A549 (cell line): ENCODE measurements at regions not wholly inside any gene's neighbourhood (a gene's known extent, or its start where the extent isn't known, plus 50 kb on each side); places are given as distances from the start of the nearest gene placed in this dataset.
A peak's percentile ranks its signal among the peaks of the same experiment; 100 is the strongest.

Experiments
- ATAC-seq, 2 experiments: fragments of 200-7000 bp in 1 of 2; fragments of >200 bp in 1 of 2; cut with Nextera tagmentation in 1 of 2; cut with Tn5 transposase in 1 of 2; 3 replicates each; pipeline versions ENCODE4 v1.8.0 to v1.9.1; 2018 to 2020; ENCODE audit warnings: mild to moderate bottlenecking in 1 of 2, moderate library complexity in 1 of 2
- CTCF ChIA-PET: fragments of 300-600 bp; sonication (Branson Sonifier 250); formaldehyde crosslinking; extraction: SDS; loops from one replicate; lab custom pipeline; 2021; ENCODE audit warnings: antibody characterized with exemption, inconsistent platforms; lab: Yijun Ruan, JAX
- POLR2A ChIA-PET: fragments of 350-600 bp; formaldehyde crosslinking; extraction: SDS; loops from one replicate; lab custom pipeline; 2021; ENCODE audit warnings: antibody characterized with exemption, inconsistent platforms; lab: Yijun Ruan, JAX
- DNase-seq, 2 experiments: peaks; one replicate each; pipeline versions ENCODE4 v3.0.0 to v3.0.0-alpha.2; 2011 to 2016; ENCODE audit warnings: low read depth in 1 of 2, low spot score in 1 of 2
- FAIRE-seq: peaks from 2 replicates; lab custom pipeline; 2011; peaks lifted over from hg19 to GRCh38; lab: Jason Lieb, UNC
- H3K27ac ChIP-seq, 2 experiments: fragments of >200 bp; sonication (Bioruptor Twin); formaldehyde crosslinking; 3 replicates each; pipeline ENCODE4 v1.5.1; 2016 to 2017
- H3K4me1 ChIP-seq: fragments of >200 bp; sonication (Bioruptor Twin); formaldehyde crosslinking; 3 replicates; pipeline ENCODE4 v1.6.1; 2016
- H3K4me2 ChIP-seq: fragments of >200 bp; sonication (Bioruptor Twin); formaldehyde crosslinking; 3 replicates; pipeline ENCODE4 v1.6.1; 2016
- H3K4me3 ChIP-seq: fragments of >200 bp; sonication (Bioruptor Twin); formaldehyde crosslinking; 3 replicates; pipeline ENCODE4 v1.5.1; 2016
- H3K9me3 ChIP-seq: fragments of >200 bp; sonication (Bioruptor Twin); formaldehyde crosslinking; 3 replicates; pipeline ENCODE4 v1.6.1; 2016
- CBX8 ChIP-seq: fragments of 200-600 bp; sonication (generic); IDR thresholded peaks from 2 replicates; pipeline ENCODE4 v1.6.1; 2016
- CEBPB ChIP-seq, 2 experiments: fragments of >200 bp in 1 of 2; sonication (Bioruptor Twin) in 1 of 2; formaldehyde crosslinking in 1 of 2; IDR thresholded peaks; 2 replicates each; pipeline ENCODE4 v1.6.1; 2012 to 2016
- CHD4 ChIP-seq: fragments of 200-600 bp; sonication (generic); IDR thresholded peaks from 2 replicates; pipeline ENCODE4 v1.6.1; 2016; ENCODE audit warnings: antibody characterized with exemption, mild to moderate bottlenecking, borderline replicate concordance
- EHMT2 ChIP-seq: fragments of 200-600 bp; sonication (generic); IDR thresholded peaks from 2 replicates; pipeline ENCODE4 v1.6.1; 2016; ENCODE audit warnings: antibody characterized with exemption, low read depth, mild to moderate bottlenecking, moderate library complexity
- EP300 ChIP-seq, 2 experiments: fragments of >200 bp; sonication (Bioruptor Twin); formaldehyde crosslinking; IDR thresholded peaks; 2 replicates in 1 of 2; 3 replicates in 1 of 2; pipeline ENCODE4 v1.6.1; 2016 to 2017
- GATA3 ChIP-seq: IDR thresholded peaks from 2 replicates; pipeline ENCODE4 v1.6.1; 2012; ENCODE audit warnings: borderline replicate concordance
- HDAC2 ChIP-seq: fragments of 200-600 bp; sonication (generic); IDR thresholded peaks from 2 replicates; pipeline ENCODE4 v1.6.1; 2016
- HEYL ChIP-seq: fragments of 250-450 bp; sonication (Bioruptor Pico); IDR thresholded peaks from 2 replicates; pipeline ENCODE4 v1.8.0; 2021; ENCODE audit warnings: mild to moderate bottlenecking, moderate library complexity
- MAZ ChIP-seq: fragments of 150-350 bp; IDR thresholded peaks from 2 replicates; pipeline ENCODE4 v1.6.1; 2014; ENCODE audit warnings: antibody characterized with exemption, low read depth, low read length, borderline replicate concordance
- PHF8 ChIP-seq: fragments of 200-600 bp; sonication (generic); IDR thresholded peaks from 2 replicates; pipeline ENCODE4 v1.6.1; 2016; ENCODE audit warnings: low read depth, mild to moderate bottlenecking, antibody characterized with exemption, moderate library complexity, borderline replicate concordance
- POLR2A ChIP-seq: IDR thresholded peaks from 2 replicates; pipeline ENCODE4 v1.6.1; 2012; ENCODE audit warnings: mild to moderate bottlenecking, low read length
- POLR2AphosphoS2 ChIP-seq: conservative IDR thresholded peaks from 2 replicates; pipeline ENCODE4 v1.6.1; 2012; ENCODE audit warnings: low read length, improper control_type of control experiment, inconsistent platforms
- TP53 ChIP-seq: fragments of 250-450 bp; sonication (Bioruptor Pico); IDR thresholded peaks from 2 replicates; pipeline ENCODE4 v1.5.0; 2021; ENCODE audit warnings: mild to moderate bottlenecking, moderate library complexity
- ZC3H11A ChIP-seq: fragments of 450-650 bp; IDR thresholded peaks from 2 replicates; pipeline ENCODE4 v1.6.1; 2014; ENCODE audit warnings: antibody characterized with exemption, mild to moderate bottlenecking
- ZFP36 ChIP-seq: fragments of 450-650 bp; IDR thresholded peaks from 2 replicates; pipeline ENCODE4 v1.6.1; 2014; ENCODE audit warnings: borderline replicate concordance; ENCODE audit not compliant: partially characterized antibody
- ZNF302 ChIP-seq: fragments of 250-450 bp; sonication (Bioruptor Pico); IDR thresholded peaks from 2 replicates; pipeline ENCODE4 v1.9.0; 2021; ENCODE audit warnings: inconsistent platforms, mild to moderate bottlenecking, moderate library complexity
- WGBS: methylation state at CpG from one replicate; pipeline ENCODE4 v1.1.6; 2017; ENCODE audit errors: missing lambda C conversion rate; 5-methylcytosine and 5-hydroxymethylcytosine counted together
- TF ChIP-seq, protein P1 (sequence below): IDR thresholded peaks from 2 replicates; pipeline ENCODE4 v1.6.1; 2012
- TF ChIP-seq, protein P2 (sequence below): fragments of 250-450 bp; sonication (Bioruptor Pico); IDR thresholded peaks from 2 replicates; pipeline ENCODE4 v1.5.0; 2020; ENCODE audit warnings: low read depth, mild to moderate bottlenecking, moderate library complexity
- TF ChIP-seq, protein P3 (sequence below): IDR thresholded peaks from 2 replicates; pipeline ENCODE4 v1.6.1; 2012
- TF ChIP-seq, protein P4 (sequence below): fragments of >200 bp; sonication (Bioruptor Twin); formaldehyde crosslinking; IDR thresholded peaks from 3 replicates; pipeline ENCODE4 v1.5.1; 2016

DNA sequence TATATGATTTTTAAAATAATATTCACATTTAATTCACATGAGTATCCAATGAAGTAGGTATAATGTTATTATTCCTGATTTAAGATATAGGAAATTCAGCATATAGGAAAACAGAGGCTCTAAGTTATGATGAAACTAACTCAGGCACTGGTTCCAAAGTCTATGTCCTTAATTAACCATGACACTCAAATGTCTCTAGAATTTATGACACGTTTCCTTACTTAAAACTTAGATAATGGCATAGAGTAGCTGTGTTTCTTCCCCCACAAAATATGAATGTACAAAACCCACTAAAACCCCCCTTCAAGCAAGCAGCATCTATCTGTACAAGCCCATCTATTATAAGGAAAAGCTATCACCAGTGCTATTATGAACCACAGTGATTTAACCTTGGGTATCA, 72.9 kb upstream of the CDK1 start:
- Histone ChIP-seq H3K27ac (no peak overlapping the region), H3K9me3 (0 out of 3 replicates have a peak, but pooled peaks cover 2% of the 10 kb centered on the region), H3K4me1 (peaks cover 18% of the 10 kb centered on the region), H3K4me3 (no peak overlapping the region), H3K4me2 (no peak overlapping the region; the same call in 2 of the 3 replicates)
- 89% methylated on average over 1 of the region's 1 CpG for WGBS
- no peak for DNase-seq
- CTCF ChIA-PET: no interaction called here
- ATAC-seq: no peak
- POLR2A ChIA-PET: no interaction called here
- FAIRE-seq: no peak
- TF ChIP-seq GATA3 (no peak), POLR2A (no peak), ZNF302 (CRISPR knock-in tag) (no peak)
- TF ChIP-seq, protein P1, sequence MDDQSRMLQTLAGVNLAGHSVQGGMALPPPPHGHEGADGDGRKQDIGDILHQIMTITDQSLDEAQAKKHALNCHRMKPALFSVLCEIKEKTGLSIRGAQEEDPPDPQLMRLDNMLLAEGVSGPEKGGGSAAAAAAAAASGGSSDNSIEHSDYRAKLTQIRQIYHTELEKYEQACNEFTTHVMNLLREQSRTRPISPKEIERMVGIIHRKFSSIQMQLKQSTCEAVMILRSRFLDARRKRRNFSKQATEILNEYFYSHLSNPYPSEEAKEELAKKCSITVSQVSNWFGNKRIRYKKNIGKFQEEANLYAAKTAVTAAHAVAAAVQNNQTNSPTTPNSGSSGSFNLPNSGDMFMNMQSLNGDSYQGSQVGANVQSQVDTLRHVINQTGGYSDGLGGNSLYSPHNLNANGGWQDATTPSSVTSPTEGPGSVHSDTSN: no peak

DNA sequence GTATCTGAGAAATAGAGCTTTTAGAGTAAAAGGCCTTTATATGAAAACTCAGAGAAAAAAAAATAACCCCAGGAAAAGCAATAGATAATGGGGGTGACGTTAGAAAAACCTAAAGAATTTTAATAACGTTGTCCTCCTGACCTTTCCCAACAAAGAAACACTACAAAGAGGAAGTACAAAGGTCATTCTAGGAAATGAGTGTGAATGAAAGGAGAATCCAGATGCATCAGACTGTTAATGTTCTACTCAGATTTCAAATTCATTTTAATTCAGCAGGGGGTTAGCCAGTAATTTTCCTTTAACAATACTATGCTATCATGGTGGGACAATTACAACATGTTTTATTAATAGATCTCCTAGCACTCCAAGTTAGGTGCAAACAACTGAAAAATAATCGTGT, 73.8 kb upstream of the CDK1 start:
- H3K4me2 ChIP-seq: peak overlapping the region; percentile 45
- peaks cover 18% of the 10 kb centered on the region for H3K4me1 ChIP-seq
- TF ChIP-seq POLR2AphosphoS2 (no peak), MAZ (no peak), HEYL (CRISPR knock-in tag) (no peak), EP300 (IDR thresholded peaks at IDR 0.05) (0 out of 5 replicates have a peak, but pooled peaks of 1 of the 2 experiments have one; percentile 22)
- TF ChIP-seq, protein P2, sequence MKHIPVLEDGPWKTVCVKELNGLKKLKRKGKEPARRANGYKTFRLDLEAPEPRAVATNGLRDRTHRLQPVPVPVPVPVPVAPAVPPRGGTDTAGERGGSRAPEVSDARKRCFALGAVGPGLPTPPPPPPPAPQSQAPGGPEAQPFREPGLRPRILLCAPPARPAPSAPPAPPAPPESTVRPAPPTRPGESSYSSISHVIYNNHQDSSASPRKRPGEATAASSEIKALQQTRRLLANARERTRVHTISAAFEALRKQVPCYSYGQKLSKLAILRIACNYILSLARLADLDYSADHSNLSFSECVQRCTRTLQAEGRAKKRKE (CRISPR knock-in tag): no peak
- TF ChIP-seq, protein P3, sequence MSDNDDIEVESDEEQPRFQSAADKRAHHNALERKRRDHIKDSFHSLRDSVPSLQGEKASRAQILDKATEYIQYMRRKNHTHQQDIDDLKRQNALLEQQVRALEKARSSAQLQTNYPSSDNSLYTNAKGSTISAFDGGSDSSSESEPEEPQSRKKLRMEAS: no peak
- no peak overlapping the region for H3K4me3 ChIP-seq
- FAIRE-seq (peak; percentile 61), ATAC-seq (peak in 1 of 2 experiments; percentile 58; a peak in 3 of 6 replicates), DNase-seq (peak in 1 of 2 experiments; percentile 34)
- ChIA-PET CTCF (no interaction called here), POLR2A (no interaction called here)
- H3K9me3 ChIP-seq: 0 out of 3 replicates have a peak, but pooled peaks cover 3% of the 10 kb centered on the region
- peak overlapping the region in 1 of 2 experiments; percentile 31; a peak in 1 of 6 replicates for H3K27ac ChIP-seq
- 2% methylated on average over 3 of the region's 3 CpGs for WGBS

DNA sequence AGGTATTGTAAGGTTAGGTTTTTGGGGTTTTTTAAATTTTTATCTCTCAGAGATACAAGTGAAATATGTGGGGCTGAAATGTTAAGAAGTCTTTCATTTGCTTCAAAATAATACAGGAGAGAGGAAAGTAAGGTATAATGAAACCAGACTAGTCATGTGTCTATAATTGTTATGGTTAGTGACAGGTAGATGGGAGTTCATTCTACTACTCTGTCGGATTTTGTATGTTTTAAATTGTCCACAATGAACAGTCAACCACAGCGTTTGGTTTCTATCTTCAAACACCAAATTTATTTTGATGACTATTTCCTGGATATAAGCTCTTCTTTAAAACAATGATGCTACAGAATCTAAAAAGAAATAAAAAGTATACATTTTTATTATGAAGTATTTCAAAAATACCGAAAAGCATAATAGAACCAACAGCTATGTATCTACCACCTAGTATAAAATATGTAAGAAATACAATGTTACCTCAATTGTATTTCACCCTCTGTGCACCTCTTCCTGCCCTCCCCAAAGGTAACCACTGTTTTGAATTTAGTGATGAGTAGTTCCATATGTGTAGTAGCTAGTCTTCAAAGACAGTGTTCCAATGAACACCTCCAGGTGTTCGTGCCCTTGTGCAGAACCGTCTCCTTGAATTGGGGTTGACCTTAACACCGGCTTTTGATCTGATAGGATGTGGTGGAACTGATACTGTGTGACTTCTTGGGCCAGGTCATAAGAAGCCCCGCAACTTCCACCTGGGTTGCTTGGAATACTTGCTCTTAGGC, 74.8 kb upstream of the CDK1 start:
- H3K4me2 ChIP-seq: peak overlapping the region; percentile 45; the same call in 1 of the 3 replicates

DNA sequence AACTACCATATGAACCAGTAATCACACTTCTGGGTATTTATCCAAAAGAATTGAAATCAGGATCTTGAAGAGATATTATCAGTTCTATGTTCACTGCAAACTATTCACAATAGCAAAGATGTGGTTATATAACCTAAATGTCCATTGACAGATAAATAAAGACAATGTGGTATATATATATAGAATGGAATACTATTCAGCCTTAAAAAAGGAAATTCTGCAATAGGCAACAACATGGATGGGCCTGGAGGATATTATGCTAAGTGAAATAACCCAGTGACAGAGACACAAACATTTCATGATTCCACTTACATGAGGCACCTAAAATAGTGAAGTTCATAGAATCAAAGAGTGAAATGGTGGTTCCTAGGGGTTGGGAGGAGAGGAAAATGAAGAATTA, 90.6 kb upstream of the CDK1 start:
- H3K9me3 ChIP-seq: no peaks in the 10 kb centered on the region
- H3K27ac ChIP-seq: no peak overlapping the region
- CTCF ChIA-PET: interaction anchor here (1.8 kb wide), 1 partner anchor 254 kb away, joined by 3 read pairs; no protein-coding TSS in a partner anchor
- H3K4me1 ChIP-seq: no peaks in the 10 kb centered on the region
- TF ChIP-seq, protein P4, sequence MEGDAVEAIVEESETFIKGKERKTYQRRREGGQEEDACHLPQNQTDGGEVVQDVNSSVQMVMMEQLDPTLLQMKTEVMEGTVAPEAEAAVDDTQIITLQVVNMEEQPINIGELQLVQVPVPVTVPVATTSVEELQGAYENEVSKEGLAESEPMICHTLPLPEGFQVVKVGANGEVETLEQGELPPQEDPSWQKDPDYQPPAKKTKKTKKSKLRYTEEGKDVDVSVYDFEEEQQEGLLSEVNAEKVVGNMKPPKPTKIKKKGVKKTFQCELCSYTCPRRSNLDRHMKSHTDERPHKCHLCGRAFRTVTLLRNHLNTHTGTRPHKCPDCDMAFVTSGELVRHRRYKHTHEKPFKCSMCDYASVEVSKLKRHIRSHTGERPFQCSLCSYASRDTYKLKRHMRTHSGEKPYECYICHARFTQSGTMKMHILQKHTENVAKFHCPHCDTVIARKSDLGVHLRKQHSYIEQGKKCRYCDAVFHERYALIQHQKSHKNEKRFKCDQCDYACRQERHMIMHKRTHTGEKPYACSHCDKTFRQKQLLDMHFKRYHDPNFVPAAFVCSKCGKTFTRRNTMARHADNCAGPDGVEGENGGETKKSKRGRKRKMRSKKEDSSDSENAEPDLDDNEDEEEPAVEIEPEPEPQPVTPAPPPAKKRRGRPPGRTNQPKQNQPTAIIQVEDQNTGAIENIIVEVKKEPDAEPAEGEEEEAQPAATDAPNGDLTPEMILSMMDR: no peak
- TF ChIP-seq HDAC2: no peak
- no peak for TF ChIP-seq CEBPB (IDR thresholded peaks at IDR 0.05)
- TF ChIP-seq PHF8: no peak
- no peak for TF ChIP-seq TP53 (CRISPR knock-in tag)
- TF ChIP-seq HEYL (CRISPR knock-in tag): no peak
- no peak for TF ChIP-seq ZFP36
- no peak for TF ChIP-seq CBX8
- POLR2A ChIA-PET: no interaction called here
- no peak for DNase-seq
- no peak overlapping the region for H3K4me3 ChIP-seq
- H3K4me2 ChIP-seq: no peak overlapping the region
- no peak for FAIRE-seq
- no peak for ATAC-seq

More for the DNA sequence above, 74.8 kb upstream of the CDK1 start:
- 86% methylated on average over 7 of the region's 7 CpGs for WGBS
- Histone ChIP-seq H3K4me1 (peaks cover 18% of the 10 kb centered on the region), H3K4me3 (no peak overlapping the region), H3K27ac (peak overlapping the region; percentile 9 to 31; a peak in 3 of 6 replicates), H3K9me3 (0 out of 3 replicates have a peak, but pooled peaks cover 3% of the 10 kb centered on the region)
- FAIRE-seq (no peak), DNase-seq (no peak), ATAC-seq (no peak)
- CTCF ChIA-PET: no interaction called here
- POLR2A ChIA-PET: no interaction called here
- no peak for TF ChIP-seq ZC3H11A
- no peak for TF ChIP-seq CEBPB (IDR thresholded peaks at IDR 0.05)
- TF ChIP-seq EHMT2: no peak
- no peak for TF ChIP-seq POLR2A
- TF ChIP-seq CHD4: no peak
